ENCODE measurements at regions not wholly inside any gene's neighbourhood (a gene's known extent, or its start where the extent isn't known, plus 50 kb on each side); places are given as distances from the start of the nearest gene placed in this dataset.

DNA sequence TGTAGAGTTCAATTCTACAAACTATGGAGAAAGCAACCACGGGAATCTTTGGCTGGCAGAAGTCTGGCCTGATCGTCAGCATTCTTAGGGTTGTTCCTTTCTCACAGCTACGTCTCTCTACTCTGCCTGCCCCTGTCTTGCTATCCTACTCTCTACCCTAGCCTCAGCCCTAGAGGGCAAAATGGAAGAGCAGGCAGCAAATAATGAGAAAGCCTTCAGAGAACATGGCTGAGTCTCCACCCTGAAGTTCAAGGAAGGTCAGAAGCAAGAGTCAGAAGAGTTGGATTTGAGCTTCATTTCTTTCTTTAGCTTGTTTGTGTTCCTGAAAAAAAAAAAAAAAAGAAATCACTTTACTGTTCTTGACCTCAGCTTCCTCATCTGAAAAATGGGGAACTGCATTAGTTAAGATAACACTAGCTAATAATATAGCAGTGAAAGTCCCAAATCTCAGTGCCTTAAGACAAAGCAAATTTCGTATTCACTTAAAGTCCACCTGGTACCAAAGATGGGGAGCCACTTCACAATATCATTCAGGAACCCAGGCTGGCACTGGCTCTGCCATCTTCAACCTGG, 50.2 kb upstream of the CCND2 start:
- DNase-seq = no peak

DNA sequence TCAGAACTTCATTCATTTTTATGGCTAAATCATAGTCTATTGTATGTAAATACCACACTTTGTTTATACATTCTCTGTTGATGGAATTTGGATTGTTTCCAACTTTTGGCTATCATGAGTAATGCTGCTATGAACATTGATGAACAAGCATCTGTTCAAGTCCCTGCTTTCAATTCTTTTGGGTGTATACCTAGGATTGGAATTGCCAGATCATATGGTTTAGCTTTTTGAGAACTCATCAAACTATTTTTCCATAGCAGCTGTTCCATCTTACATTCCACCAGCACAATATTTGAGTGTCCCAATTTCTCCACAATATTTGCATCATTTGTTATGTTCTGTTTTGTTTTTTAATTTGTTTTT, 52.3 kb upstream of the CCND2 start:
- DNase-seq = no peak

- DNase-seq = no peak
These were observed 52.9 kb upstream of the CCND2 start for GRCh38 chr12:4220536-4221257.

- no peak for DNase-seq
These were observed 56.5 kb upstream of the CCND2 start for GRCh38 chr12:4217091-4217490.

GRCh38 chr12:4216187-4216927, 57.2 kb upstream of the CCND2 start:
- DNase-seq = no peak

DNA sequence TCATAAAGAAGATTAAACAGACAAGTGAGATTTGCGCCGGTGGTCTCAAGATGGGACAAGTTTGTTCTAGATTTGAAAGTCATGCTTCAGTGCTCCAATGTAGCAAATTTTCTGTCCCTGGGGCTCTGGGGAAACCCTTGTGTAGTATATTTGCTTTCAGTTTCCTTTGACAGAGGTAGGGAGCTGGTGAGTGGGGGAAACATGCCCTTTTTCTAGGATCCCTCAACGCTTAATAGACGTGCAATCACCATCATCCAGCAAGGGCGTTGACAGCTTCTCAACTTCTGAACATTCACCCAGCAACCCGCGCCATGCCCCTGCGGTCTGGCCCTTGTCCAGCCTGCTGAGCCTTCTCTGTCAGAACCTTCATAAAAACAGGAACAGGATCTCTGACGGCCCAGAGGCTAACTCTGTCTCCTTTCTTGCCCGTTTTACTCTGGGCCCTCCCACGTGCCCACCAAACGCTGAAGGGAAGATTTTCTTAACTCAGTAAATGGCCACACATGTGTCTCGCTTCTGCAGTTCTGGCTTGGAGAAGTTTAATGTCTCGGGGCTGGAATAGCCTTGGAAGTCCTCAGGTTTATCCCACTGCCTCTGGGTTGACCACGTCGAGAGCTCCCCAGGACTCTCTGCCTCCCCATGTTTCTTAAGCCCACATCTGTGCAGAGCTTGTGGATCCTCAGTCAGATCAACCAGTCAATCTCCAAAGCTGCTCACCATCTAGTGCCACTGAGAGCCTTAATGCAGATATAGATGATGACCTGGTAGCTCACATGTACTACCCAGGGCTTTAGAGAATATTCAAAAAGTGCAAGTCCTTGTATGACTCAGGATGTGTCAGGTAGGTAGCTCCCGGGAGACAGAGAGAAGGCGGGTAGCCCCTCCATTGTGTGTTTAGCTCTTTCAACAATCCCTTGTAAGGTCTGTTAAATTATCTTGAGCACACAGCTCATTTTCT, 58.1 kb upstream of the CCND2 start:
- DNase-seq = peak in 4 of 6 experiments; percentile 4 to 25 (median 12)

DNA sequence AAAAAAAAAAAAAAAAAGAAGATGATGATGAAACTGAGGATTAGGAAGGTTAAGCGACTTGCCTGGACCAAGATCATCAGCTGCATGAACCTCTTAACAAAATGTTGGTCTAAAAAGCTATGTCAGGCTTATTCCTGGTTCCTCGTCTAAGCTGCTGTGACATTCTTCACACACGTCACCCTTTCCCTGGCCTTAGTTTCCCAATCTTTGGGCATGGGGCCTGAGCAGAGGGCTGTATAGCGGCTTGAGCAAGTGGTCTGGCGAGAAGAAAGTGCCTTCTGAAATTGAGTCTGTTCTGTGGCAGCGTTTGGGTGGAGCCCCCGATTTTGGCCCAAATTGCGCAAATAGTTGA, 58.7 kb upstream of the CCND2 start:
- no peak for DNase-seq

GRCh38 chr12:4213471-4213870, 60.1 kb upstream of the CCND2 start:
- no peak for DNase-seq

- no peak for DNase-seq
These were observed 60.7 kb upstream of the CCND2 start for GRCh38 chr12:4212845-4213244.

DNA sequence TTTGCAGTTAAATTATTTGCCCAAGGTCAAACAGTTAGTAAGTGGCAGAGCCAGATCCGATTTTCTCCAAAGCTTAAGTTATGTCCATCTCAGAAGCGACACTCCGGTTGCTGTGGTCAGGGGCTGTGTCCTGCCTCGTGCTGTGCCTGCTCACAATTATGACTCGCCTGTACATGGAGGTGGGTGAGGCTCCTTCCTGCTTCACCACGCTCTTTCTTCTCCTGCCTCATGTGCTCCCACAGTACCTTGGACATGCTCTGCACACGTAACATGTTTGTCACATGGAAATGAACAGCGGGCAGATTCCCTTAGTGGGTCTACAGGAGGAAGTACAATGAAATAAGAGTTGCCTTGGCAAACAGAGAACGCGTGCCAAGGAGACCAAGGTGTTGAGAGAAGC, 62.2 kb upstream of the CCND2 start:
- DNase-seq = no peak

DNA sequence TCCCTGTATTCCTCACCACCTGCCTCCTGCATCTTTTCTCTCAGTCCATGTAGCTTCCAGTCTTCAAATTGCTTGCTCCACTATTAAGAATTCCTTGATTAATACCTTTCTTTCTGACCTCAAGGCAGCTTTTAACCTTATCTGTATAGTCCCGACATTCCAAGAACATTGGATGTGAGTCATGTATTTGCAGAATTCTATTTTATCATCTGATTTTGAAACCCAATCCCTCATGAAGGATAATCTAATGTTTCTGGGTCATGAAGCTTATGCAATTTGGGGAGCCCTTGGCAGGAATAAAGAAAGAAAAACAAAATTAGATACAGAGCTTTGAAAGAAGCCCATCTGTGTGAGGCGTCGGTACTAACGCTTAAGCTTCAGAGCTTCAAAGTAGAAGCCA, 63.4 kb upstream of the CCND2 start:
- no peak for DNase-seq

DNA sequence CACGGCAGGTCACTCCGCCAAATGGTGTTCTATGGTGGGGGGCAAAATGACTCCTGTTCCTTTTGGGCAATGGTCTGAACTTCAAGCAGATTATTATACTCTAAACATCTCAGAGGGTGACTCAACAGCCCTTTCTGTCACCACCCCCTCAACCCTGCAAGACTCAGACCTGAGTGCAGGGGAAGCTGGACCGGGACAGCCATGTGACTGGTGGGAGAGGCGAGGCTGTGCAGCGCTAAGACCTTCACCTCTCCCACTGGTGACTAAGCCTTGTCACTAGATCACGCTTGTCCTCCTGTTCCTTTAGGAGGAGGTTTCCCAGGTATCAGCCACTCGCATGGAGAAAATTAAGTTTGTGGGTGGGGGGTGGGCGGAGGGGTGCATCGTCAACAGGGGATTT, 67.1 kb upstream of the CCND2 start:
- DNase-seq = no peak

GRCh38 chr12:4203772-4204376, 69.7 kb upstream of the CCND2 start:
- DNase-seq = no peak

DNA sequence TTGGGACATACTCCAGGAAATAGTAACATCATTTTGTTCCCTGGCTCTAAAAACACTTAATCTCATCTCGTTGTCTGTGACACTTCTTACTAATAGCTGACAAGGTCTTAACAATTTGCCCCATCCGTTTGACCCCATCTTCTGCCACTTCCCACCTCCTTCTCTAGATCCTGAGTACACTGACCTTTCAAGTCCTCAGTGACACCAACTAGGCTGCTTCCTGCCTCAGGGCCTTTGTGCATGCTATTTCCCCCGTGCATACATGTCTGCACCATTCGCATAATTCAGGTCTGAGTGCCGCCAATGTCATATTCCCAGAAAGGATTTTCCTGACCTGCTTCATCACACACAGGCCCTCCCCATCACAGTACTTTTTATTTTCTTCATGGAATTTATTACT, 70.6 kb upstream of the CCND2 start:
- DNase-seq = no peak

- DNase-seq = no peak
These were observed 71.1 kb upstream of the CCND2 start for GRCh38 chr12:4202487-4202886.

DNA sequence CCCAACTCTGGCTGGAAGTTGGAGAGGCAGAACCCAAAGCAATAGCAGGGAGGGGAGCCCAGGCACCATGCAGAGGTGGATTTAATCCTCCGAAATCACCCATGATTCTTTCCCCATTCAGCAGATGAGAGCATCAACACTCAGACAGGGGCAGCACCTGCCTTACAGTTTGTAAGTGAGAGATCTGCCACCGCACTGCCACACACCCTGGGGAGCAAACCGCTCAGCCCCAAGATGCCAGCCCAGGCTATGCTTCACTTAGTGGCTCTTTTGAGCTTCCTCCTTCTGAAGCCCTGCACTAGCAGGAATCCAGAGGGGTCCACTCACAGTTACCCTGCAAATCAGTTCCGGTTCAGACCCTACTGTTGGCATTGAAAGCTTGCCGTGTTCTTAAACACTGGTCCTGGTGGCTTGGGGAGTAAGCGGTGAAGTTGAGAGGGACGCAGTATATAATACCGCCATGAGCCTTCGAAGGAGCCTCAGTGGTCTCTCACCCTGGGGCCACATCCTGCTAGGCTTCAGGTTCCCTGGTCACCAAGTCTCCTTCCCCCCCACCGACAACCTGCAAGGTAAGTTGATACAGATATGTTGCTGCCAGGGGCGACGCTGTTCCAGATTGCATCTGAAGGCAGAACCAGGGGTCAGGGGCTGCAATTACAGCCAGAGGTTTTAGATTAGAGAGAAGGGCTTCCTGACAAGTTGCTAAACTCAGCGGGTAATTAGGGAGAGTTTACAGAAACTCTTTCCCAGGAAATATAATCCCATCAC, 72.0 kb upstream of the CCND2 start:
- no peak for DNase-seq

DNA sequence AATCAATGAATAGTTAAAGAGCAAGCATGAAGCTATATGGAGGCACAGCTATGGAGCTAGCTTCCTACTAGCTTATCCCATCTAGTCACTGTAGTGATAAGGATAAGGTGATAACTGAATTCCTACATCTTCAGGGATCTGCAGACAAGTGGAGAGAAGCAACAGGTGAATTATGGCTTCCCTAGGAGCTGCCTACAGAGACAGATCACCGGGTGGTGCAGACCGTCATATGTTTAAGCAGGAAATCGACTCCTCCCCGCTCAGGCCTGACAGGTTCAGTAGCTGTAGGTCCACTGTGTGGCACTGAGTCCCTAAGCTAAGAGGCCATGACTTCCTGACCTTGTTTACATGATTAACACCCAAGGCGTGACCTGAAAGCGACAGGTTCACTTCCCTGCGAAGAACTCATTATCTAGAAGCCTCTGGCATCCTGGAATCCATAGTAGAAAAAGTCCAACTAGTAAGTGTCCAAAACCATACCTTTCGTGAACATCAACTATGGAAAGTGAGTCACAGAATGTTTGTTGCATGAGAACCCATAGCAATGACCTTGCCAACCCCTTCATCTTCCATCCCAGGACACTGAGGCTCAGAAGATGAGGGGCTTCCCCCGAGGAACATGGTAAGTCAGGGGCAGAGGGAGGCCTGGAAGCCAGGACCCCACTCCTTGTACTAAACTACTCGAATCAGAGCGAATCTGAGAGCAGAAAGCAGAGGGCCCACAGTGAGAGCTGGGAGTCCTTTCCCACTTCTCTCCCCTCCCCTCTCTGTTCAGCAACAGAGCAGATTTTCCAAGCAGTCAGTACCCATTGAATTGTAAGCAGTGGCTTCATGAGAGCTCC, 75.4 kb upstream of the CCND2 start:
- no peak for DNase-seq

- DNase-seq = no peak
These were observed 76.6 kb upstream of the CCND2 start for GRCh38 chr12:4196805-4197420.

GRCh38 chr12:4194668-4195067, 78.9 kb upstream of the CCND2 start:
- DNase-seq = no peak

DNA sequence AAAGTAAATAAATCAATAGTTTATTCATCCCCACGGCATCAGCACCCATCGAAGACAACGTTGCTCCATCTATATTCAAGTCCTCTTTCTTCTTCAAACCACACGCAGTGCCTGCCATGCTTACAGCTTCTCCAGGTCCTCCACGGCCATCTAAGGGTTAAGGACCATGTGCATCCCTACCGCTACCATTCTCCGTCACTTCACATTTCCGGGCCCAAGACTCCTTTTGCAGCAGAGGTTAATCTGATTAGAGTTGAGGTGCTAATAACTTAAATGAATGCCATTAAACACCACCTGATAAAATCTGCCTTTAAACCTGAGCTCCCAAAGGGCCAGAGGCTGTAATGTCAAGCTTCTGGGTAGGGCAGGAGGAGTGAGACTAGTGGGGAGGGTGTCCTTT, 79.7 kb upstream of the CCND2 start:
- DNase-seq = no peak

DNA sequence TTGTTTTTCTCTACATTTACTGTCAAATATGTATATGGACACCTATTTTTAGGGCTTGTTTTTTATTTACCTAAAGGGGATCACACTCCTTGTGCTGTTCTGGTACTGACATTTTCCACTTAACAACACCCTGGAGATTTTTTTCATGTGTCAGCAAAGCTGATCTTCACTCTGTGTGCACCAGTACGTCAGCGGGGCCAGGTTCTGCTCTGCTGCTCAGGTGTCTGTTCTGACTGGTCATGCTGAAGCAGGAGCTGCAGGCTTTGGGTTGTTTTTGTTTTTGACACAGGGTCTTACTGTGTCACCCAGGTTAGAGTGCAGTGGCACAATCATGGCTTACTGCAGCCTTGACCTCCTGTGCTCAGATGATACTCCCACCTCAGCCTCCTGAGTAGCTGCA, 81.9 kb upstream of the CCND2 start:
- no peak for DNase-seq
